H1 (cell line): ENCODE measurements at regions not wholly inside any gene's neighbourhood (a gene's known extent, or its start where the extent isn't known, plus 50 kb on each side); places are given as distances from the start of the nearest gene placed in this dataset.

Experiments used
- CTCF ChIA-PET: fragments of 300-600 bp; sonication (Branson Sonifier 250); formaldehyde crosslinking; loops from one replicate; lab custom pipeline; 2021; ENCODE audit not compliant: partially characterized antibody; lab: Charles Lee
- POLR2A ChIA-PET: fragments of 300-600 bp; sonication (Branson Sonifier 250); formaldehyde crosslinking; loops from one replicate; lab custom pipeline; 2021; ENCODE audit warnings: inconsistent platforms; ENCODE audit not compliant: partially characterized antibody; lab: Charles Lee
- DNase-seq, 2 experiments: peaks; one replicate each; pipeline versions ENCODE4 v3.0.0 to v3.0.0-alpha.2; 2010 to 2022; ENCODE audit warnings: low spot score in 2 of 2, low read depth in 1 of 2, mixed read lengths in 1 of 2
- FAIRE-seq: peaks from 2 replicates; lab custom pipeline; 2011; peaks lifted over from hg19 to GRCh38; lab: Jason Lieb, UNC
- H2AFZ ChIP-seq: 2 replicates; pipeline ENCODE4 v1.8.1; 2012; ENCODE audit warnings: low read length, inconsistent platforms
- H2AK5ac ChIP-seq: 2 replicates; pipeline ENCODE4 v1.6.1; 2013; ENCODE audit warnings: low read depth, low read length
- H2BK120ac ChIP-seq: replicated peaks from 2 replicates; pipeline ENCODE3; 2013; ENCODE audit warnings: low read depth, low read length, inconsistent platforms
- H2BK12ac ChIP-seq: 2 replicates; pipeline ENCODE4 v1.6.1; 2013; ENCODE audit warnings: low read depth, low read length
- H2BK15ac ChIP-seq: 2 replicates; pipeline ENCODE4 v1.6.1; 2013; ENCODE audit warnings: low read length
- H2BK20ac ChIP-seq: 2 replicates; pipeline ENCODE4 v1.6.1; 2013; ENCODE audit warnings: low read length
- H2BK5ac ChIP-seq: 2 replicates; pipeline ENCODE4 v1.6.1; 2013; ENCODE audit warnings: low read depth, low read length
- H3K14ac ChIP-seq: 2 replicates; pipeline ENCODE4 v1.6.1; 2013; ENCODE audit warnings: inconsistent platforms; ENCODE audit not compliant: insufficient read length
- H3K18ac ChIP-seq: 2 replicates; pipeline ENCODE4 v1.6.1; 2013; ENCODE audit warnings: low read length; ENCODE audit errors: extremely low read depth
- H3K23ac ChIP-seq: 2 replicates; pipeline ENCODE4 v1.6.1; 2013; ENCODE audit warnings: inconsistent platforms; ENCODE audit not compliant: insufficient read length
- H3K23me2 ChIP-seq: 2 replicates; pipeline ENCODE4 v1.6.1; 2013; ENCODE audit warnings: low read depth, low read length
- H3K27ac ChIP-seq: 2 replicates; pipeline ENCODE4 v1.6.1; 2011; ENCODE audit warnings: low read depth, low read length, inconsistent platforms
- H3K27me3 ChIP-seq, 4 experiments: replicated peaks in 1 of 4; 1 replicate in 1 of 4; 2 replicates in 3 of 4; pipeline versions ENCODE4 v1.6.1 to v1.8.1; 2011 to 2013; ENCODE audit warnings: low read length in 3 of 4, mild to moderate bottlenecking in 3 of 4, inconsistent platforms in 2 of 4, mixed read lengths in 2 of 4, moderate library complexity in 1 of 4; ENCODE audit not compliant: control insufficient read depth in 3 of 4, insufficient read depth in 3 of 4; ENCODE audit errors: extremely low read depth in 1 of 4
- H3K36me3 ChIP-seq, 4 experiments: 2 replicates each; pipeline versions ENCODE4 v1.6.1 to v1.8.1; 2011 to 2013; ENCODE audit warnings: mild to moderate bottlenecking in 4 of 4, low read length in 3 of 4, moderate library complexity in 2 of 4, control low read depth in 1 of 4, inconsistent platforms in 1 of 4; ENCODE audit not compliant: insufficient read depth in 4 of 4, control insufficient read depth in 2 of 4
- H3K4ac ChIP-seq: replicated peaks from 2 replicates; pipeline ENCODE3; 2013; ENCODE audit warnings: low read length, low read depth, mixed read lengths, inconsistent platforms; ENCODE audit not compliant: insufficient read length
- H3K4me1 ChIP-seq, 4 experiments: replicated peaks in 1 of 4; 1 replicate in 1 of 4; 2 replicates in 3 of 4; pipeline versions ENCODE4 v1.6.1 to v1.8.1; 2011 to 2013; ENCODE audit warnings: low read length in 3 of 4, inconsistent platforms in 2 of 4, mixed read lengths in 1 of 4; ENCODE audit not compliant: insufficient read depth in 4 of 4, control insufficient read depth in 3 of 4
- H3K4me2 ChIP-seq, 2 experiments: 2 replicates each; pipeline versions ENCODE4 v1.6.1 to v1.8.1; 2011 to 2013; ENCODE audit warnings: low read depth in 2 of 2, low read length in 2 of 2, control low read depth in 1 of 2, inconsistent platforms in 1 of 2, mild to moderate bottlenecking in 1 of 2; ENCODE audit not compliant: insufficient read depth in 1 of 2
- H3K4me3 ChIP-seq, 4 experiments: fragments of 200-600, 300-600 bp in 1 of 4; sonication (generic), shearing (Covaris generic), sonication (Bioruptor Twin) in 1 of 4; 2 replicates each; pipeline versions ENCODE4 v1.5.1 to v1.8.1; 2011 to 2016; ENCODE audit warnings: low read length in 4 of 4, low read depth in 3 of 4, control low read depth in 2 of 4, inconsistent platforms in 2 of 4, mild to moderate bottlenecking in 2 of 4, mixed read lengths in 1 of 4, moderate library complexity in 1 of 4; ENCODE audit not compliant: insufficient read depth in 2 of 4; ENCODE audit errors: extremely low read depth in 1 of 4
- H3K56ac ChIP-seq: replicated peaks from 2 replicates; pipeline ENCODE3; 2013; ENCODE audit warnings: low read depth, mild to moderate bottlenecking, mixed read lengths, low read length, inconsistent platforms; ENCODE audit not compliant: insufficient read length
- H3K79me1 ChIP-seq: 2 replicates; pipeline ENCODE4 v1.6.1; 2013; ENCODE audit warnings: low read depth, low read length, control low read depth
- H3K79me2 ChIP-seq, 2 experiments: 2 replicates each; pipeline versions ENCODE4 v1.6.1 to v1.8.1; 2012 to 2013; ENCODE audit warnings: low read length in 2 of 2, mild to moderate bottlenecking in 2 of 2, inconsistent platforms in 1 of 2; ENCODE audit not compliant: insufficient read depth in 2 of 2, control insufficient read depth in 1 of 2
- H3K9ac ChIP-seq, 4 experiments: replicated peaks in 1 of 4; 1 replicate in 1 of 4; 2 replicates in 3 of 4; pipeline versions ENCODE4 v1.6.1 to v1.8.1; 2011 to 2013; ENCODE audit warnings: low read depth in 3 of 4, low read length in 3 of 4, control low read depth in 2 of 4, mild to moderate bottlenecking in 2 of 4, moderate library complexity in 2 of 4, inconsistent platforms in 1 of 4; ENCODE audit errors: extremely low read depth in 1 of 4
- H3K9me3 ChIP-seq, 2 experiments: 2 replicates each; pipeline versions ENCODE4 v1.6.1 to v1.8.1; 2012 to 2013; ENCODE audit warnings: mild to moderate bottlenecking in 2 of 2, moderate library complexity in 2 of 2, control low read depth in 1 of 2, inconsistent platforms in 1 of 2, low read depth in 1 of 2, low read length in 1 of 2, mixed read lengths in 1 of 2; ENCODE audit not compliant: insufficient read depth in 2 of 2
- H4K20me1 ChIP-seq, 2 experiments: replicated peaks in 1 of 2; 2 replicates each; pipeline versions ENCODE3 to v1.8.1; 2011 to 2013; ENCODE audit warnings: inconsistent platforms in 2 of 2, low read length in 2 of 2, mild to moderate bottlenecking in 1 of 2; ENCODE audit not compliant: insufficient read depth in 2 of 2, control insufficient read depth in 1 of 2
- H4K5ac ChIP-seq: 2 replicates; pipeline ENCODE4 v1.6.1; 2013; ENCODE audit warnings: low read length, low read depth, mixed read lengths, inconsistent platforms; ENCODE audit not compliant: insufficient read length
- H4K8ac ChIP-seq: 2 replicates; pipeline ENCODE4 v1.8.0; 2013; ENCODE audit warnings: mild to moderate bottlenecking, moderate library complexity, low read length, inconsistent platforms; ENCODE audit not compliant: insufficient read depth; ENCODE audit errors: extremely low read depth
- H4K91ac ChIP-seq: replicated peaks from 2 replicates; pipeline ENCODE3; 2013; ENCODE audit warnings: low read length, mixed read lengths, inconsistent platforms; ENCODE audit not compliant: insufficient read length
- CREB1 ChIP-seq: IDR thresholded peaks from 2 replicates; pipeline ENCODE4 v1.6.1; 2012; ENCODE audit warnings: inconsistent platforms
- SP2 ChIP-seq: IDR thresholded peaks from 2 replicates; pipeline ENCODE4 v1.6.1; 2012; ENCODE audit warnings: mild to moderate bottlenecking, low read length, inconsistent platforms
- YY1 ChIP-seq: IDR thresholded peaks from 2 replicates; pipeline ENCODE4 v1.6.1; 2011; ENCODE audit warnings: low read depth, mild to moderate bottlenecking, low read length
- WGBS, 2 experiments: shearing (Covaris generic) in 1 of 2; methylation state at CpG; one replicate each; pipeline versions ENCODE4 v1.1.6 to v1.1.7; 2013 to 2015; ENCODE audit warnings: low lambda C conversion rate in 2 of 2, mixed read lengths in 2 of 2, inconsistent platforms in 1 of 2, low coverage in 1 of 2, missing lambda C conversion rate in 1 of 2; ENCODE audit not compliant: insufficient replicate concordance in 2 of 2, insufficient coverage in 1 of 2, insufficient read length in 1 of 2; ENCODE audit errors: extremely low coverage in 1 of 2, missing lambda C conversion rate in 1 of 2; 5-methylcytosine and 5-hydroxymethylcytosine counted together

DNA sequence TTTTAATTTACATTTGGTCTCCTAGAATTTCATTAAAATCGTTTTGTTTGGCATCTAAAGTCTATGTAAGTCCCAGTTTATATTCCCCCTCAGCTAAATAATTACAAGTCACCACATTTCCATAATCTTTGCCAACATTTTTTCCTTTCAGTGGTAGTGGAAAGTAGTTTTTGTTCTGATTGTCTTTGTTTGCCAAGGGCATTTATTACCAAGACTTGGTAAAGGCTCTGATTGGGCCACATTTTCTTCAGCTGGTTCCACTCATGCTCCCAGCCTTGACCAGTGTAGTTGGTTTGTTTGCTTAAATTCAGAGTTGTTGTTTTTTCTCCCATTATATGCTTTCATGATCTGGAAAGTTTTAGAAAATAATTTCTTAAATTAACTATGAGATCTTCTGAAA lies 153.4 kb upstream of the MME start:
- TF ChIP-seq YY1, result no peak
- no peak for TF ChIP-seq CREB1
- TF ChIP-seq SP2, result no peak
- H3K79me2 ChIP-seq, result no peaks in the 10 kb centered on the region
- DNase-seq (no peak), FAIRE-seq (no peak)
- no peak overlapping the region; a peak in 1 of 7 replicates for H3K9ac ChIP-seq
- H3K4me2 ChIP-seq, result no peak overlapping the region
- no peak overlapping the region for H2BK20ac ChIP-seq
- no peak overlapping the region for H4K91ac ChIP-seq
- no peaks in the 10 kb centered on the region for H3K4me1 ChIP-seq
- H2AFZ ChIP-seq, result no peak overlapping the region
- no peak overlapping the region for H3K56ac ChIP-seq
- H3K18ac ChIP-seq, result no peak overlapping the region
- no peaks in the 10 kb centered on the region for H3K36me3 ChIP-seq
- WGBS, 2 experiments, result 75% methylated on average over 1 of the region's 1 CpG; no CpG with 5 or more reads in 1 of the 2 experiments
- H3K4ac ChIP-seq, result no peak overlapping the region
- ChIA-PET CTCF (interaction anchor here (1.0 kb wide), 1 partner anchor 22 kb away, joined by 3 read pairs; no protein-coding TSS in a partner anchor), POLR2A (no interaction called here)
- H2BK5ac ChIP-seq, result no peak overlapping the region
- no peak overlapping the region for H2AK5ac ChIP-seq
- H2BK15ac ChIP-seq, result no peak overlapping the region
- no peak overlapping the region for H4K8ac ChIP-seq
- H3K23me2 ChIP-seq, result no peaks in the 10 kb centered on the region
- no peak overlapping the region for H3K23ac ChIP-seq
- H3K9me3 ChIP-seq, result no peaks in the 10 kb centered on the region
- no peak overlapping the region for H3K14ac ChIP-seq
- no peak overlapping the region for H2BK120ac ChIP-seq
- H3K79me1 ChIP-seq, result no peaks in the 10 kb centered on the region
- no peaks in the 10 kb centered on the region for H3K27me3 ChIP-seq
- H3K27ac ChIP-seq, result no peak overlapping the region
- H4K5ac ChIP-seq, result no peak overlapping the region
- no peaks in the 10 kb centered on the region for H4K20me1 ChIP-seq
- H3K4me3 ChIP-seq, result no peak overlapping the region
- no peak overlapping the region for H2BK12ac ChIP-seq
